NB4 (cell line): ENCODE measurements at regions not wholly inside any gene's neighbourhood (a gene's known extent, or its start where the extent isn't known, plus 50 kb on each side); places are given as distances from the start of the nearest gene placed in this dataset.

Source experiments
- CTCF ChIP-seq: IDR thresholded peaks from one replicate; pipeline ENCODE4 v1.5.1; 2012; ENCODE audit warnings: low read depth, low read length
- POLR2A ChIP-seq: IDR thresholded peaks from 2 replicates; pipeline ENCODE4 v1.6.1; 2011; ENCODE audit warnings: mild to moderate bottlenecking; ENCODE audit not compliant: insufficient read length; ENCODE audit errors: extremely low read depth

GRCh38 chr21:15277466-15277865 is 212.7 kb upstream of the NRIP1 start:
- no peak for TF ChIP-seq CTCF
- TF ChIP-seq POLR2A, result no peak
